Keratinocyte (primary cell): ENCODE measurements at regions not wholly inside any gene's neighbourhood (a gene's known extent, or its start where the extent isn't known, plus 50 kb on each side); places are given as distances from the start of the nearest gene placed in this dataset.
A peak's percentile ranks its signal among the peaks of the same experiment; 100 is the strongest.
"Not testable (repeated sequence)": the region's sequence is repeated elsewhere in the genome, so short reads cannot be mapped to it uniquely, and the experiment has no call there.

Experiments
- DNase-seq: peaks from one replicate; pipeline ENCODE4 v3.0.0-alpha.2; 2011; ENCODE audit warnings: low read depth, missing footprints, low spot score
- FAIRE-seq: peaks from 2 replicates; lab custom pipeline; 2011; peaks lifted over from hg19 to GRCh38; lab: Jason Lieb, UNC
- H2AFZ ChIP-seq: 2 replicates; pipeline ENCODE4 v1.6.0; 2012; ENCODE audit warnings: low read length, control low read depth, inconsistent platforms; ENCODE audit not compliant: control insufficient read depth
- H3K27ac ChIP-seq: 2 replicates; pipeline ENCODE4 v1.5.1; 2011; ENCODE audit warnings: low read length; ENCODE audit not compliant: control insufficient read depth, insufficient read depth
- H3K27me3 ChIP-seq: 3 replicates; pipeline ENCODE4 v1.6.0; 2011; ENCODE audit warnings: low read length; ENCODE audit not compliant: control insufficient read depth, insufficient read depth; ENCODE audit errors: extremely low read depth
- H3K36me3 ChIP-seq, 2 experiments: 2 replicates in 1 of 2; 3 replicates in 1 of 2; pipeline ENCODE4 v1.5.1; 2011; ENCODE audit warnings: low read length in 2 of 2, mild to moderate bottlenecking in 1 of 2; ENCODE audit not compliant: control insufficient read depth in 2 of 2, insufficient read depth in 2 of 2; ENCODE audit errors: extremely low read depth in 1 of 2
- H3K4me1 ChIP-seq: 3 replicates; pipeline ENCODE4 v1.5.1; 2011; ENCODE audit warnings: low read length; ENCODE audit not compliant: control insufficient read depth, insufficient read depth; ENCODE audit errors: extremely low read depth
- H3K4me2 ChIP-seq: 3 replicates; pipeline ENCODE4 v1.6.0; 2011; ENCODE audit warnings: low read depth, low read length; ENCODE audit not compliant: control insufficient read depth, insufficient read depth; ENCODE audit errors: extremely low read depth
- H3K4me3 ChIP-seq, 3 experiments: fragments of 200-600 bp in 1 of 3; sonication (generic) in 1 of 3; 2 replicates in 2 of 3; 3 replicates in 1 of 3; pipeline ENCODE4 v1.5.1; 2011 to 2016; ENCODE audit warnings: low read length in 3 of 3, mild to moderate bottlenecking in 3 of 3, control low read depth in 2 of 3, inconsistent platforms in 1 of 3, low read depth in 1 of 3, mixed read lengths in 1 of 3, mixed run types in 1 of 3, moderate library complexity in 1 of 3; ENCODE audit not compliant: control insufficient read depth in 2 of 3, insufficient read depth in 2 of 3; ENCODE audit errors: extremely low read depth in 1 of 3
- H3K79me2 ChIP-seq: 2 replicates; pipeline ENCODE4 v1.6.0; 2012; ENCODE audit warnings: low read length; ENCODE audit not compliant: control insufficient read depth, insufficient read depth
- H3K9ac ChIP-seq: 3 replicates; pipeline ENCODE4 v1.6.0; 2011; ENCODE audit warnings: low read length; ENCODE audit not compliant: control insufficient read depth, insufficient read depth; ENCODE audit errors: extremely low read depth
- H3K9me1 ChIP-seq: 3 replicates; pipeline ENCODE4 v1.6.0; 2011; ENCODE audit warnings: low read length; ENCODE audit not compliant: control insufficient read depth, insufficient read depth; ENCODE audit errors: extremely low read depth
- H3K9me3 ChIP-seq: 2 replicates; pipeline ENCODE4 v1.5.1; 2012; ENCODE audit warnings: low read depth, low read length; ENCODE audit not compliant: control insufficient read depth
- H4K20me1 ChIP-seq: 3 replicates; pipeline ENCODE4 v1.6.0; 2011; ENCODE audit warnings: low read length; ENCODE audit not compliant: control insufficient read depth, insufficient read depth; ENCODE audit errors: extremely low read depth
- CTCF ChIP-seq, 3 experiments: IDR thresholded peaks in 1 of 3; conservative IDR thresholded peaks in 1 of 3; optimal IDR thresholded peaks in 1 of 3; 2 replicates in 2 of 3; 3 replicates in 1 of 3; pipeline versions ENCODE3 to v1.5.1; 2011; ENCODE audit warnings: low read length in 3 of 3, mild to moderate bottlenecking in 3 of 3, moderate library complexity in 2 of 3, control low read depth in 1 of 3, inconsistent platforms in 1 of 3; ENCODE audit not compliant: insufficient read depth in 2 of 3; ENCODE audit errors: extremely low read depth in 1 of 3
- EZH2 ChIP-seq: IDR thresholded peaks from one replicate; pipeline ENCODE4 v1.6.1; 2012; ENCODE audit warnings: inconsistent platforms, mild to moderate bottlenecking, low read length, moderate library complexity
- dilution Hi-C: fragments of 300-500 bp; cut with MboI; formaldehyde crosslinking; loops from one replicate; pipeline ENCODE4 v1.7.0; 2020; ENCODE audit warnings: low sequenced_read_pairs; ENCODE audit not compliant: extremely low pct_ligation_motif_present

GRCh38 chr2:111251711-111252110 is 131.0 kb downstream of the BCL2L11 start:
- H3K9ac ChIP-seq = no peak overlapping the region
- no peak overlapping the region for H3K27ac ChIP-seq
- H3K9me3 ChIP-seq = no peaks in the 10 kb centered on the region
- no peaks in the 10 kb centered on the region for H3K27me3 ChIP-seq
- no peaks in the 10 kb centered on the region for H4K20me1 ChIP-seq
- DNase-seq (no peak), FAIRE-seq (no peak)
- no peak overlapping the region for H3K4me3 ChIP-seq
- TF ChIP-seq CTCF (optimal IDR thresholded peaks at IDR 0.05 in 1 of 3, IDR thresholded peaks at IDR 0.05 in 1 of 3, conservative IDR thresholded peaks at IDR 0.05 in 1 of 3; ENCODE audit: extremely low read depth in 1 of 3, insufficient read depth in 2 of 3, low read length in 3 of 3) = no peak
- TF ChIP-seq EZH2 = no peak
- H3K36me3 ChIP-seq = peaks cover 4 to 11% of the 10 kb centered on the region in 2 experiments
- dilution Hi-C loops = no loop called here
- H2AFZ ChIP-seq = no peak overlapping the region
- H3K4me2 ChIP-seq = no peak overlapping the region
- H3K9me1 ChIP-seq = no peaks in the 10 kb centered on the region
- no peaks in the 10 kb centered on the region for H3K4me1 ChIP-seq
- H3K79me2 ChIP-seq = no peaks in the 10 kb centered on the region

DNA sequence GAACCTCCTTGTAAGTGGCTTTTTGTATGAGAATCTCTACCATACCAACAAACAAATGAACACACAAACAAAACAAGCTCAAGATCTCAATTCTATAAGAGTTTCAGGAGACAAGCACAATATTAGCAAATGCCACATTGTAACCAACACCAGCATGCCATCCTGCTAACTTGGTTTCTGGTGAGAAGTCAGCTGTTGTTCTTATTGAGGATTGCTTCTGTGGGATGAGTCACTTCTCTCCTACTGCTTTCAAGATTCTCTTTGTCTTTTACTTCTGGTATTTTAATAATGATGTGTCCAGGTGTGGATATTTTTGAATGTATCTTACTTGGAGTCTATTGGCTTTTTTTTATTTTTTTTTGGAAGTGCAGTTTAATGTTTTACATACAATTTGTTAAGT is 131.7 kb downstream of the BCL2L11 start:
- peak; percentile 23 for FAIRE-seq
- Histone ChIP-seq H3K9ac (no peak overlapping the region), H3K27me3 (no peaks in the 10 kb centered on the region), H3K4me3 (no peak overlapping the region), H3K4me1 (no peaks in the 10 kb centered on the region), H4K20me1 (no peaks in the 10 kb centered on the region), H3K79me2 (no peaks in the 10 kb centered on the region), H3K4me2 (no peak overlapping the region), H3K36me3 (peaks cover 2 to 8% of the 10 kb centered on the region in 2 experiments), H2AFZ (no peak overlapping the region), H3K9me3 (no peaks in the 10 kb centered on the region), H3K27ac (no peak overlapping the region), H3K9me1 (no peaks in the 10 kb centered on the region)
- no peak for DNase-seq
- TF ChIP-seq EZH2 (no peak), CTCF (optimal IDR thresholded peaks at IDR 0.05 in 1 of 3, IDR thresholded peaks at IDR 0.05 in 1 of 3, conservative IDR thresholded peaks at IDR 0.05 in 1 of 3; ENCODE audit: extremely low read depth in 1 of 3, insufficient read depth in 2 of 3, low read length in 3 of 3) (no peak)
- dilution Hi-C loops = no loop called here

GRCh38 chr2:111254916-111255315 is 134.2 kb downstream of the BCL2L11 start:
- not testable (repeated sequence) for FAIRE-seq

DNA sequence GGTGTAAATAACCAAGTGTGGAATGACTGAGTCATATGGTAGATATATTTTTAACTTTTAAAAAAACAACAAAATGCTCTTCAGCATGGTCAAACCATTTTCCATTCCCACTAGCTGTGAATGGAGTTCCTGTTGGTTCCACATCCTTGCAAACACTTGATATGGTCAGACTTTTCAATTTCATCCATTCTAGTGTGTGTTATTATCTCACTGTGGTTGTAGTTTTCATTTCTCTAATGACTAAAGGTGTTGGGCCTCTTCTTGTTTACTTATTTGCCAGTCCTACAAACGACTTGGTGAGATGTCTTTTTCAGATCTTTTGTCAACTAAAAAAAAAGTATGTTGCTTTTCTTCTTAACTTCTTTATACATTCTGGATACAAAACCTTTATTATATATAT is 135.9 kb downstream of the BCL2L11 start:
- dilution Hi-C loops, H3K4me2 ChIP-seq, H3K36me3 ChIP-seq, H4K20me1 ChIP-seq, H3K4me3 ChIP-seq, FAIRE-seq, H3K9me3 ChIP-seq, H3K4me1 ChIP-seq, H3K27ac ChIP-seq, DNase-seq, H3K79me2 ChIP-seq, H2AFZ ChIP-seq, H3K9me1 ChIP-seq, H3K9ac ChIP-seq, H3K27me3 ChIP-seq: not testable (repeated sequence)

More at GRCh38 chr2:111254916-111255315, 134.2 kb downstream of the BCL2L11 start:
- H3K27me3 ChIP-seq, H3K4me1 ChIP-seq, H3K9ac ChIP-seq, H3K36me3 ChIP-seq, H3K9me3 ChIP-seq, H3K9me1 ChIP-seq, DNase-seq, H3K4me2 ChIP-seq, dilution Hi-C loops, H4K20me1 ChIP-seq, H3K4me3 ChIP-seq, H3K27ac ChIP-seq, H3K79me2 ChIP-seq, H2AFZ ChIP-seq: not testable (repeated sequence)
